Body of pancreas (tissue), 4 donors: ENCODE measurements at regions not wholly inside any gene's neighbourhood (a gene's known extent, or its start where the extent isn't known, plus 50 kb on each side); places are given as distances from the start of the nearest gene placed in this dataset.

Experiments used
- ATAC-seq: fragments of 150-250 bp; one replicate; pipeline ENCODE4 v1.9.1; 2016
- DNase-seq, 4 donors: peaks; one replicate each; pipeline ENCODE4 v3.0.0-alpha.2; 2019
- H3K27ac ChIP-seq, 4 donors: fragments of 200-600 bp; sonication (generic); 1 replicate in 3 of 4; 2 replicates in 1 of 4; pipeline versions ENCODE4 v1.5.1 to v1.6.1; 2016 to 2019; ENCODE audit warnings: mild to moderate bottlenecking in 1 of 4, mixed read lengths in 1 of 4, moderate library complexity in 1 of 4
- H3K27me3 ChIP-seq, 2 donors: fragments of 200-600 bp; sonication (generic); one replicate each; pipeline ENCODE4 v1.6.0; 2016; ENCODE audit warnings: mild to moderate bottlenecking in 1 of 2
- H3K36me3 ChIP-seq, 2 donors: fragments of 200-600 bp; sonication (generic); replicated peaks in 1 of 2; 2 replicates each; pipeline ENCODE4 v1.5.1; 2016; ENCODE audit warnings: low read depth in 2 of 2; ENCODE audit not compliant: insufficient read depth in 1 of 2
- H3K4me1 ChIP-seq: fragments of 200-600 bp; sonication (generic); one replicate; pipeline ENCODE4 v1.6.0; 2016
- H3K4me3 ChIP-seq, 2 donors: fragments of 200-600 bp; sonication (generic); 1 replicate in 1 of 2; 2 replicates in 1 of 2; pipeline ENCODE4 v1.5.1; 2016 to 2019
- H3K9me3 ChIP-seq, 3 donors: fragments of 200-600 bp; sonication (generic); 1 replicate in 2 of 3; 2 replicates in 1 of 3; pipeline ENCODE4 v1.5.1; 2016
- CTCF ChIP-seq, 7 experiments: fragments of 450-650 bp in 4 of 7; fragments of 200-600 bp in 3 of 7; sonication (generic) in 3 of 7; IDR thresholded peaks; one replicate each; pipeline ENCODE4 v1.5.1; 2016 to 2019; ENCODE audit warnings: antibody characterized with exemption in 7 of 7
- POLR2A ChIP-seq, 3 donors: fragments of 450-650 bp; IDR thresholded peaks; one replicate each; pipeline ENCODE4 v1.6.1; 2016; ENCODE audit warnings: antibody characterized with exemption in 3 of 3, mild to moderate bottlenecking in 2 of 3
- WGBS, 2 donors: methylation state at CpG; one replicate each; pipeline ENCODE4 v1.1.5; 2017; 5-methylcytosine and 5-hydroxymethylcytosine counted together
- intact Hi-C: fragments of 100-400 bp; cut with DNase I; formaldehyde crosslinking; loops from one replicate; pipeline ENCODE4 v1.15.1; 2023

- Histone ChIP-seq H3K4me1 (peaks cover 15% of the 10 kb centered on the region), H3K27ac (peak overlapping the region in 3 of 4 donors; percentile 33 to 66 (median 57)), H3K4me3 (no peak overlapping the region), H3K27me3 (no peaks in the 10 kb centered on the region), H3K9me3 (no peaks in the 10 kb centered on the region), H3K36me3 (no peaks in the 10 kb centered on the region)
- DNase-seq (peak in 2 of 4 donors; percentile 25 to 28), ATAC-seq (peak; percentile 37)
- WGBS, 2 donors: 66 to 68% methylated on average over 5 of the region's 5 CpGs
- intact Hi-C loops: no loop called here
- TF ChIP-seq CTCF (IDR thresholded peaks at IDR 0.05): no peak
- no peak for TF ChIP-seq POLR2A (IDR thresholded peaks at IDR 0.05)
Measured at GRCh38 chr18:10057894-10058791, 144.3 kb downstream of the VAPA start.

GRCh38 chr18:10059610-10060468 is 146.0 kb downstream of the VAPA start:
- no peaks in the 10 kb centered on the region for H3K9me3 ChIP-seq
- H3K4me1 ChIP-seq: peaks cover 22% of the 10 kb centered on the region
- no peaks in the 10 kb centered on the region for H3K36me3 ChIP-seq
- WGBS, 2 donors: 67 to 70% methylated on average over 22 of the region's 22 CpGs
- intact Hi-C loops: no loop called here
- no peak overlapping the region for H3K27ac ChIP-seq
- TF ChIP-seq POLR2A (IDR thresholded peaks at IDR 0.05) (no peak), CTCF (IDR thresholded peaks at IDR 0.05) (no peak)
- DNase-seq (no peak), ATAC-seq (no peak)
- no peak overlapping the region for H3K4me3 ChIP-seq
- no peaks in the 10 kb centered on the region for H3K27me3 ChIP-seq

- TF ChIP-seq CTCF (IDR thresholded peaks at IDR 0.05) (no peak), POLR2A (IDR thresholded peaks at IDR 0.05) (no peak)
- no peaks in the 10 kb centered on the region for H3K36me3 ChIP-seq
- no peaks in the 10 kb centered on the region for H3K9me3 ChIP-seq
- no peak for ATAC-seq
- H3K4me1 ChIP-seq: peaks cover 22% of the 10 kb centered on the region
- H3K27me3 ChIP-seq: no peaks in the 10 kb centered on the region
- intact Hi-C loops: no loop called here
- H3K27ac ChIP-seq: no peak overlapping the region
- DNase-seq: no peak
- no peak overlapping the region for H3K4me3 ChIP-seq
- WGBS, 2 donors: 92 to 95% methylated on average over 6 of the region's 6 CpGs
Measured at GRCh38 chr18:10060469-10060782, 146.6 kb downstream of the VAPA start.

GRCh38 chr18:10060841-10061240 is 147.0 kb downstream of the VAPA start:
- intact Hi-C loops: no loop called here
- no peaks in the 10 kb centered on the region for H3K9me3 ChIP-seq
- H3K27me3 ChIP-seq: no peaks in the 10 kb centered on the region
- 79 to 94% methylated on average over 3 of the region's 3 CpGs for WGBS, 2 donors
- H3K36me3 ChIP-seq: no peaks in the 10 kb centered on the region
- H3K4me1 ChIP-seq: peaks cover 22% of the 10 kb centered on the region
- ATAC-seq (no peak), DNase-seq (no peak)
- no peak overlapping the region for H3K4me3 ChIP-seq
- TF ChIP-seq POLR2A (IDR thresholded peaks at IDR 0.05): no peak
- TF ChIP-seq CTCF (IDR thresholded peaks at IDR 0.05): no peak
- H3K27ac ChIP-seq: no peak overlapping the region
